DMS53 treated with DMSO at 0.1 percent for 48 hours (cell line): ENCODE measurements at regions not wholly inside any gene's neighbourhood (a gene's known extent, or its start where the extent isn't known, plus 50 kb on each side); places are given as distances from the start of the nearest gene placed in this dataset.
"Not testable (repeated sequence)": the region's sequence is repeated elsewhere in the genome, so short reads cannot be mapped to it uniquely, and the experiment has no call there.

ENCODE experiments used
- DNase-seq: peaks from one replicate; lab custom pipeline; 2025; ENCODE audit not compliant: unreplicated experiment; lab: John Stamatoyannopoulos, UW

GRCh38 chr6:112401083-112401482 is 54.0 kb downstream of the RFPL4B start:
- DNase-seq: no peak

- DNase-seq: no peak
These were observed 60.0 kb downstream of the RFPL4B start for GRCh38 chr6:112407101-112407590.

- DNase-seq: no peak
These were observed 61.4 kb downstream of the RFPL4B start for GRCh38 chr6:112408522-112408921.

GRCh38 chr6:112409311-112409710 is 62.2 kb downstream of the RFPL4B start:
- DNase-seq: no peak

GRCh38 chr6:112413780-112414179 is 66.7 kb downstream of the RFPL4B start:
- DNase-seq: no peak

GRCh38 chr6:112415366-112415765 is 68.2 kb downstream of the RFPL4B start:
- no peak for DNase-seq

- DNase-seq: no peak
These were observed 69.7 kb downstream of the RFPL4B start for GRCh38 chr6:112416866-112417265.

GRCh38 chr6:112427011-112427410 is 79.9 kb downstream of the RFPL4B start:
- DNase-seq: not testable (repeated sequence)

- no peak for DNase-seq
These were observed 80.4 kb downstream of the RFPL4B start for GRCh38 chr6:112427499-112427898.

GRCh38 chr6:112428477-112428876 is 81.3 kb downstream of the RFPL4B start:
- no peak for DNase-seq

GRCh38 chr6:112429226-112429625 is 82.1 kb downstream of the RFPL4B start:
- no peak for DNase-seq

- DNase-seq: peak; percentile 15
These were observed 84.7 kb downstream of the RFPL4B start for GRCh38 chr6:112431803-112432202.

- no peak for DNase-seq
These were observed 85.7 kb downstream of the RFPL4B start for GRCh38 chr6:112432853-112433252.

GRCh38 chr6:112433457-112433856 is 86.3 kb downstream of the RFPL4B start:
- DNase-seq: no peak

- DNase-seq: no peak
These were observed 87.8 kb downstream of the RFPL4B start for GRCh38 chr6:112434896-112435435.

GRCh38 chr6:112437058-112437457 is 89.9 kb downstream of the RFPL4B start:
- no peak for DNase-seq

- no peak for DNase-seq
These were observed 91.9 kb downstream of the RFPL4B start for GRCh38 chr6:112439010-112439409.

- DNase-seq: no peak
These were observed 92.3 kb downstream of the RFPL4B start for GRCh38 chr6:112439432-112439831.

- DNase-seq: no peak
These were observed 94.5 kb downstream of the RFPL4B start for GRCh38 chr6:112441607-112442006.

- no peak for DNase-seq
These were observed 96.3 kb downstream of the RFPL4B start for GRCh38 chr6:112443179-112444065.

GRCh38 chr6:112448786-112449185 is 101.7 kb downstream of the RFPL4B start:
- DNase-seq: not testable (repeated sequence)

- DNase-seq: no peak
These were observed 103.5 kb downstream of the RFPL4B start for GRCh38 chr6:112450663-112451062.
